OCI-LY1 (cell line): ENCODE measurements at regions not wholly inside any gene's neighbourhood (a gene's known extent, or its start where the extent isn't known, plus 50 kb on each side); places are given as distances from the start of the nearest gene placed in this dataset.

ENCODE experiments used
- EZH2 ChIP-seq: fragments of 200-600 bp; sonication (generic), shearing (Covaris generic); IDR thresholded peaks from 2 replicates; pipeline ENCODE4 v1.8.0; 2017; ENCODE audit warnings: borderline replicate concordance, mixed run types, mild to moderate bottlenecking, antibody characterized with exemption, low read length, moderate library complexity, mixed read lengths
- TF ChIP-seq, protein P1 (sequence below): fragments of 200-600 bp; sonication (generic), shearing (Covaris generic); IDR thresholded peaks from 2 replicates; pipeline ENCODE4 v1.5.1; 2017; ENCODE audit warnings: mild to moderate bottlenecking, antibody characterized with exemption, low read length, moderate library complexity, mixed read lengths

DNA sequence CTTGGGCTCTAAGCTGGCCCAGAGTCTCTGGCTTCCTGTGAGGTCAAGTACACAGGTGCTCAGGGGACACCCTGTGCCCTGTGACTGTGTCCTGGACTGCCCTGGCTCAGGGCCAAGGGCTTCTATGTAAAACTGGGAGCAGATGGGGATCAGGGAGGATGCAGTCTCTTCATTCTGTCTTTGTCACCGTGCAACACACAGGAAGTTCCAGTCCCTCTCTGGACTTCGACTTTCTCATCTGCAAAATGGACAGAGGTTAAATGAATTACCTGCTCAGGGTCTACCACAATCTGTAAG is 61.9 kb upstream of the TLE3 start:
- TF ChIP-seq, protein P1, sequence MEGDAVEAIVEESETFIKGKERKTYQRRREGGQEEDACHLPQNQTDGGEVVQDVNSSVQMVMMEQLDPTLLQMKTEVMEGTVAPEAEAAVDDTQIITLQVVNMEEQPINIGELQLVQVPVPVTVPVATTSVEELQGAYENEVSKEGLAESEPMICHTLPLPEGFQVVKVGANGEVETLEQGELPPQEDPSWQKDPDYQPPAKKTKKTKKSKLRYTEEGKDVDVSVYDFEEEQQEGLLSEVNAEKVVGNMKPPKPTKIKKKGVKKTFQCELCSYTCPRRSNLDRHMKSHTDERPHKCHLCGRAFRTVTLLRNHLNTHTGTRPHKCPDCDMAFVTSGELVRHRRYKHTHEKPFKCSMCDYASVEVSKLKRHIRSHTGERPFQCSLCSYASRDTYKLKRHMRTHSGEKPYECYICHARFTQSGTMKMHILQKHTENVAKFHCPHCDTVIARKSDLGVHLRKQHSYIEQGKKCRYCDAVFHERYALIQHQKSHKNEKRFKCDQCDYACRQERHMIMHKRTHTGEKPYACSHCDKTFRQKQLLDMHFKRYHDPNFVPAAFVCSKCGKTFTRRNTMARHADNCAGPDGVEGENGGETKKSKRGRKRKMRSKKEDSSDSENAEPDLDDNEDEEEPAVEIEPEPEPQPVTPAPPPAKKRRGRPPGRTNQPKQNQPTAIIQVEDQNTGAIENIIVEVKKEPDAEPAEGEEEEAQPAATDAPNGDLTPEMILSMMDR = no peak
- no peak for TF ChIP-seq EZH2
